ENCODE measurements at regions not wholly inside any gene's neighbourhood (a gene's known extent, or its start where the extent isn't known, plus 50 kb on each side); places are given as distances from the start of the nearest gene placed in this dataset.

GRCh38 chr2:4020649-4021048 lies 317.3 kb downstream of the DCDC2C start:
- Histone ChIP-seq H3K9me3 (no peaks in the 10 kb centered on the region), H3K4me3 (no peak overlapping the region), H3K27me3 (replicated peaks; ENCODE audit: insufficient read depth) (no peaks in the 10 kb centered on the region), H3K4me1 (ENCODE audit: control insufficient read depth in 1 of 2, low read depth in 2 of 2) (no peaks in the 10 kb centered on the region), H3K36me3 (no peaks in the 10 kb centered on the region), H3K27ac (no peak overlapping the region)
- no peak for DNase-seq (ENCODE audit: low spot score)
- no peak for TF ChIP-seq CTCF (IDR thresholded peaks at IDR 0.05)
- ATAC-seq (ENCODE audit: insufficient number of reproducible peaks, low FRiP score, low read depth), result no peak

GRCh38 chr2:4024605-4025004 lies 321.2 kb downstream of the DCDC2C start:
- no peak overlapping the region for H3K4me3 ChIP-seq
- no peak for TF ChIP-seq CTCF (IDR thresholded peaks at IDR 0.05)
- ATAC-seq (ENCODE audit: insufficient number of reproducible peaks, low FRiP score, low read depth) (no peak), DNase-seq (ENCODE audit: low spot score) (no peak)
- no peaks in the 10 kb centered on the region for H3K4me1 ChIP-seq (ENCODE audit: control insufficient read depth in 1 of 2, low read depth in 2 of 2)
- H3K27ac ChIP-seq, result no peak overlapping the region
- H3K9me3 ChIP-seq, result no peaks in the 10 kb centered on the region
- no peaks in the 10 kb centered on the region for H3K27me3 ChIP-seq (replicated peaks; ENCODE audit: insufficient read depth)
- no peaks in the 10 kb centered on the region for H3K36me3 ChIP-seq

GRCh38 chr2:4029081-4029480 lies 325.7 kb downstream of the DCDC2C start:
- no peak for ATAC-seq (ENCODE audit: insufficient number of reproducible peaks, low FRiP score, low read depth)
- H3K4me1 ChIP-seq (ENCODE audit: control insufficient read depth in 1 of 2, low read depth in 2 of 2), result no peaks in the 10 kb centered on the region
- H3K27ac ChIP-seq, result no peak overlapping the region
- no peaks in the 10 kb centered on the region for H3K9me3 ChIP-seq
- no peak overlapping the region for H3K4me3 ChIP-seq
- no peak for TF ChIP-seq CTCF (IDR thresholded peaks at IDR 0.05)
- no peaks in the 10 kb centered on the region for H3K27me3 ChIP-seq (replicated peaks; ENCODE audit: insufficient read depth)
- H3K36me3 ChIP-seq, result no peaks in the 10 kb centered on the region
- DNase-seq (ENCODE audit: low spot score), result no peak

GRCh38 chr2:4039896-4040295 lies 336.5 kb downstream of the DCDC2C start:
- H3K4me3 ChIP-seq, result no peak overlapping the region
- H3K9me3 ChIP-seq, result no peaks in the 10 kb centered on the region
- DNase-seq (ENCODE audit: low spot score) (no peak), ATAC-seq (ENCODE audit: insufficient number of reproducible peaks, low FRiP score, low read depth) (no peak)
- H3K27ac ChIP-seq, result no peak overlapping the region
- no peaks in the 10 kb centered on the region for H3K27me3 ChIP-seq (replicated peaks; ENCODE audit: insufficient read depth)
- no peaks in the 10 kb centered on the region for H3K36me3 ChIP-seq
- no peak for TF ChIP-seq CTCF (IDR thresholded peaks at IDR 0.05)
- no peaks in the 10 kb centered on the region for H3K4me1 ChIP-seq (ENCODE audit: control insufficient read depth in 1 of 2, low read depth in 2 of 2)

- no peak overlapping the region for H3K4me3 ChIP-seq
- TF ChIP-seq CTCF (IDR thresholded peaks at IDR 0.05), result no peak
- no peaks in the 10 kb centered on the region for H3K4me1 ChIP-seq (ENCODE audit: control insufficient read depth in 1 of 2, low read depth in 2 of 2)
- H3K9me3 ChIP-seq, result no peaks in the 10 kb centered on the region
- H3K36me3 ChIP-seq, result no peaks in the 10 kb centered on the region
- no peak for ATAC-seq (ENCODE audit: insufficient number of reproducible peaks, low FRiP score, low read depth)
- no peaks in the 10 kb centered on the region for H3K27me3 ChIP-seq (replicated peaks; ENCODE audit: insufficient read depth)
- DNase-seq (ENCODE audit: low spot score), result no peak
- H3K27ac ChIP-seq, result no peak overlapping the region
Observed at GRCh38 chr2:4047961-4048891, 344.9 kb downstream of the DCDC2C start.

All from thoracic aorta (tissue), 2 donors.